Activated CD4-positive, alpha-beta T cell treated with anti-CD3 and anti-CD28 coated beads for 4 hours (primary cell): ENCODE measurements at regions not wholly inside any gene's neighbourhood (a gene's known extent, or its start where the extent isn't known, plus 50 kb on each side); places are given as distances from the start of the nearest gene placed in this dataset.

Experiments used
- DNase-seq, 2 donors: peaks; one replicate each; pipeline ENCODE4 v3.0.0-alpha.2; 2020

GRCh38 chr2:238727585-238728329 is 120.1 kb upstream of the TWIST2 start:
- DNase-seq, result no peak

GRCh38 chr2:238728330-238729260 is 119.3 kb upstream of the TWIST2 start:
- no peak for DNase-seq

- no peak for DNase-seq
These were observed 118.5 kb upstream of the TWIST2 start for GRCh38 chr2:238729261-238729935.

- DNase-seq, result no peak
These were observed 117.8 kb upstream of the TWIST2 start for GRCh38 chr2:238730001-238730669.

- no peak for DNase-seq
These were observed 117.0 kb upstream of the TWIST2 start for GRCh38 chr2:238730881-238731280.

- no peak for DNase-seq
These were observed 115.9 kb upstream of the TWIST2 start for GRCh38 chr2:238731961-238732360.

- no peak for DNase-seq
These were observed 109.0 kb upstream of the TWIST2 start for GRCh38 chr2:238738917-238739316.

- DNase-seq, result no peak
These were observed 108.2 kb upstream of the TWIST2 start for GRCh38 chr2:238739668-238740067.

GRCh38 chr2:238741277-238741676 is 106.6 kb upstream of the TWIST2 start:
- DNase-seq, result no peak

GRCh38 chr2:238742066-238742465 is 105.8 kb upstream of the TWIST2 start:
- no peak for DNase-seq

- no peak for DNase-seq
These were observed 105.2 kb upstream of the TWIST2 start for GRCh38 chr2:238742664-238743063.

GRCh38 chr2:238743243-238744065 is 104.4 kb upstream of the TWIST2 start:
- no peak for DNase-seq

GRCh38 chr2:238744951-238745350 is 102.9 kb upstream of the TWIST2 start:
- no peak for DNase-seq

GRCh38 chr2:238745997-238746396 is 101.9 kb upstream of the TWIST2 start:
- no peak for DNase-seq

- no peak for DNase-seq
These were observed 100.8 kb upstream of the TWIST2 start for GRCh38 chr2:238747114-238747513.

- no peak for DNase-seq
These were observed 100.3 kb upstream of the TWIST2 start for GRCh38 chr2:238747557-238747956.

GRCh38 chr2:238750212-238750904 is 97.5 kb upstream of the TWIST2 start:
- DNase-seq, result no peak

- DNase-seq, result no peak
These were observed 93.6 kb upstream of the TWIST2 start for GRCh38 chr2:238754259-238754658.

- DNase-seq, result no peak
These were observed 86.0 kb upstream of the TWIST2 start for GRCh38 chr2:238761868-238762267.

- no peak for DNase-seq
These were observed 84.4 kb upstream of the TWIST2 start for GRCh38 chr2:238763471-238763995.

- DNase-seq, result no peak
These were observed 82.3 kb upstream of the TWIST2 start for GRCh38 chr2:238765590-238765989.
